Erythroblast (primary cell): ENCODE measurements at regions not wholly inside any gene's neighbourhood (a gene's known extent, or its start where the extent isn't known, plus 50 kb on each side); places are given as distances from the start of the nearest gene placed in this dataset.

Experiments used
- GATA1 ChIP-seq: IDR thresholded peaks from 2 replicates; pipeline ENCODE4 v1.6.1; 2011; ENCODE audit warnings: low read depth, mild to moderate bottlenecking, control low read depth, low read length, moderate library complexity
- POLR2A ChIP-seq: IDR thresholded peaks from 2 replicates; pipeline ENCODE4 v1.6.1; 2011; ENCODE audit warnings: mild to moderate bottlenecking, low read length

DNA sequence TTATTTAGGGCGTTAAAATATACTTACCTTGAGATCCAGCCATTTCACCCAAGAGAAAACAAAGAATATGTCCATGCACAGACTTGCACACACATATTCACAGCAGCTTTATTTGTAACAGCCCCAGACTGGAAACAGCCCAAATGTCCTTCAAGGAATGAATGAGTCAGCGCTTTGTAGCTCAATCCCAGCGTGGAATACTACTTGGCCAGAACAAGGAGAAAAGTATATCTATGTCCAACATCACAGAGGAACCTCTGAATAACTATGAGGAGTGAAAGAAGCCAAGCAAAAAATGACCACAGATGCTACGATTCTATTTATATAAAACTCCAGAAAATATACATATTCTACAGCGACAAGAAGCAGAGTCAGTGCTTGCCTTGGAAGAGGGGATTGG lies 158.3 kb downstream of the ENGASE start:
- no peak for TF ChIP-seq POLR2A
- no peak for TF ChIP-seq GATA1
